ENCODE measurements at regions not wholly inside any gene's neighbourhood (a gene's known extent, or its start where the extent isn't known, plus 50 kb on each side); places are given as distances from the start of the nearest gene placed in this dataset.
"Not testable (repeated sequence)": the region's sequence is repeated elsewhere in the genome, so short reads cannot be mapped to it uniquely, and the experiment has no call there.

GRCh38 chr12:91640021-91640420, 457.4 kb upstream of the DCN start:
- no peak for DNase-seq

GRCh38 chr12:91639327-91639726, 456.7 kb upstream of the DCN start:
- no peak for DNase-seq

- no peak for DNase-seq
Observed at GRCh38 chr12:91637789-91638624, 455.4 kb upstream of the DCN start.

- no peak for DNase-seq
Observed at GRCh38 chr12:91636721-91637120, 454.1 kb upstream of the DCN start.

GRCh38 chr12:91634386-91634713, 451.7 kb upstream of the DCN start:
- not testable (repeated sequence) for DNase-seq

GRCh38 chr12:91633734-91634357, 451.2 kb upstream of the DCN start:
- no peak for DNase-seq

- no peak for DNase-seq
Observed at GRCh38 chr12:91633206-91633605, 450.6 kb upstream of the DCN start.

GRCh38 chr12:91632042-91632786, 449.6 kb upstream of the DCN start:
- DNase-seq: no peak

GRCh38 chr12:91630596-91631293, 448.1 kb upstream of the DCN start:
- no peak for DNase-seq

GRCh38 chr12:91630083-91630482, 447.5 kb upstream of the DCN start:
- DNase-seq: no peak

GRCh38 chr12:91629440-91629839, 446.8 kb upstream of the DCN start:
- DNase-seq: no peak

GRCh38 chr12:91628656-91629055, 446.0 kb upstream of the DCN start:
- no peak for DNase-seq

- DNase-seq: no peak
Observed at GRCh38 chr12:91627225-91627624, 444.6 kb upstream of the DCN start.

GRCh38 chr12:91622981-91623380, 440.4 kb upstream of the DCN start:
- DNase-seq: no peak

GRCh38 chr12:91622037-91622436, 439.4 kb upstream of the DCN start:
- DNase-seq: no peak

GRCh38 chr12:91620992-91621391, 438.4 kb upstream of the DCN start:
- no peak for DNase-seq

GRCh38 chr12:91620422-91620821, 437.8 kb upstream of the DCN start:
- no peak for DNase-seq

GRCh38 chr12:91618281-91618680, 435.7 kb upstream of the DCN start:
- DNase-seq: no peak

GRCh38 chr12:91617818-91618217, 435.2 kb upstream of the DCN start:
- no peak for DNase-seq

- DNase-seq: no peak
Observed at GRCh38 chr12:91616416-91616815, 433.8 kb upstream of the DCN start.

GRCh38 chr12:91613223-91613779, 430.7 kb upstream of the DCN start:
- no peak for DNase-seq

- no peak for DNase-seq
Observed at GRCh38 chr12:91610561-91610960, 427.9 kb upstream of the DCN start.

- no peak for DNase-seq
Observed at GRCh38 chr12:91609283-91609682, 426.7 kb upstream of the DCN start.

Data from activated CD4-positive, alpha-beta T cell treated with anti-CD3 and anti-CD28 coated beads, Interleukin-10, Interleukin-2, amounts not matched to agents 100 ng/mL and 50 ng/mL, durations not matched to agents 16 hours and 8 hours (primary cell).